ENCODE measurements at regions not wholly inside any gene's neighbourhood (a gene's known extent, or its start where the extent isn't known, plus 50 kb on each side); places are given as distances from the start of the nearest gene placed in this dataset.

DNA sequence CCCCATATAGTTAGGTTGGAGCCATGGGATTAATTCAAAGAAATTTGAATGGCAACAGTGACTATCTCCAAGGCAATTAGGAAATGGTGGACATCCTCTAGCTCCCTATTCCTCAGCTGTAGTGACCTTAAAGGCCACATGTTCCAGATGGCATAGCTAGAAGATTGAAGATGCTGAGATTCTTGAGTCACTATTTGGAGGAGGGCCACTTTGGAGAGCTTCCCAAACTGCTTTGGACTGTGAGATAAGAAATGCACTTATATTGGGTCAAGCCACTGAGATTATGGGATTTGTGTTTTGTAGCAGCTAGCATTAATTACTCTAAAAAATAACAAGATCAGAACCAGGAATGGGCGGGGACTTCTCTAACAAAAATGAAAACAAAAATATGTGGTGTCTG is 636.2 kb upstream of the CCNG1 start:
- TF ChIP-seq GATA3 (IDR thresholded peaks at IDR 0.05; ENCODE audit: low read depth, low read length) (no peak), GATA2 (IDR thresholded peaks at IDR 0.05; ENCODE audit: low read depth, low read length) (no peak)

DNA sequence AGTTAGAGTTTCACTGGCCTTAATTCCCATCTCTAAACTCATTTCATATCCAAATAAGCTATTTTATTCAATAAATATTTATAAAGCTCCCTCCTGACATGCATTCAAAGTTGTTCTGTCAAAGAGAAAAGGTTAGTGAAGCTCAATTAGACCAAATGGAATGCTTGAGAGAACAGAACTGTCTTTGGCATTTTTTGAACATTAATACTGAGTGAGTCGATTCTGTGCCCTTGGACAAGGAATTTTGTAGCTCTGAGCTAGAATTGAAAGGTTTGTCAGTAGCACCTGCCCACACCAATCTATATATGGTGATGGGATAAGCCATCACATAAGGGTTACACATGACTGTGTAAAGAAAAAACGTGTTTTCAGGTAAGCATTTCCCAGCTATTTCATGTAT is 631.2 kb upstream of the CCNG1 start:
- TF ChIP-seq GATA2 (IDR thresholded peaks at IDR 0.05; ENCODE audit: low read depth, low read length) = no peak
- no peak for TF ChIP-seq GATA3 (IDR thresholded peaks at IDR 0.05; ENCODE audit: low read depth, low read length)

DNA sequence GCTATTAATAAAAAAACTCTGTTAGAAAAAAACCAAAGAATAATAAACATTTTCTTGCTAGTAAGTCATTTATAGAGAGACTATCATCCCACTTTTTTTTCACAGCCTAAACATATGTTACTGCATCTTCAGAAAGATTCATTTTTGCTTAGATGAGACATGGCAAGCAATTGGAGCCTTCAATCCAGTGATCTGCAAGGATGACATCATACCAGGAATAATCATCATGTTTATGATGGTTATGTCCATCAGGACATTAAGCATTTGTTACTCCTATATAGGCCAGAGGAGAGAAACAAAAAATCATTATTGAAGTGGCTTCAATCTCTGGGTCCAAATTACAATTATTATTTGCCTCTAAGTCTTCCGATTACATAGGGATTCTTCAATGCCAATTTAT is 626.3 kb upstream of the CCNG1 start:
- TF ChIP-seq GATA2 (IDR thresholded peaks at IDR 0.05; ENCODE audit: low read depth, low read length) (no peak), GATA3 (IDR thresholded peaks at IDR 0.05; ENCODE audit: low read depth, low read length) (no peak)

DNA sequence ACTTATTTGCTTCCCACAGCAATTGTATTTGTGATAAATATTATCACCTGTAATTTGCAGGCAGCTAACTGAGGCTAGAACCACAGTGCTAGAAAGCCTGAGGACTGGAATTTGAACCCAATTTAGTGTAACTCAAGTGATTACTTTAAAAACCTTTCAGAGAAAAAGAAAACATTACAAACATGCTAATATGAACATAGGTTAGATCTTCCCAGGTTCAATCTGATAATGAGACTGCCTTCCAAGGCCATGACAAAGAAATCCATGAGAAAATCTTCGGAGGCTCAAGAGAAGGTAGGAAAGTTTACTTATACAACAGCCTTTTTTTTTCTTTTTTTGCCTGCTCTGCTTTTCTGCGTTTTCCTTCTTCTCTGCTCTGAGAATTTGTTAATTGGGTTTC is 620.6 kb upstream of the CCNG1 start:
- TF ChIP-seq GATA2 (IDR thresholded peaks at IDR 0.05; ENCODE audit: low read depth, low read length) (no peak), GATA3 (IDR thresholded peaks at IDR 0.05; ENCODE audit: low read depth, low read length) (no peak)

DNA sequence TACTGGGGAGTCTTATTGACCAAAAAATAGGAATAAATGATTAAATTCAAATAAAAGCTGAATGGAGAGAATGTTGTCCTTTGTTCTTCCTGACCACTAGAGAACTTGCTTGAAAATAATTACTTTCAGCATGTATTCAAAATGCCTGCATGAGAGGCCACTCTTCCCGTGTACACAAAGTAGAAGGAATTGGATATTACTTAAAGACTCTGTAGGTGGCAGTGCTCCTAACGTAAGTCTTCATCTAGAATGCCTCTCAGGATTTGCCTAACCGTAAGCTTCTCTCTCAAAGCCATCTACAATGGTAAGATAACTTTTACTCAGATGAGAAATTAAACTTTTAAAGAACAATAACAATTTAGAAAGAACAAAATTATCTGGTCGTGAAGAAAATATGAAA is 620.0 kb upstream of the CCNG1 start:
- TF ChIP-seq GATA3 (IDR thresholded peaks at IDR 0.05; ENCODE audit: low read depth, low read length) (no peak), GATA2 (IDR thresholded peaks at IDR 0.05; ENCODE audit: low read depth, low read length) (no peak)

DNA sequence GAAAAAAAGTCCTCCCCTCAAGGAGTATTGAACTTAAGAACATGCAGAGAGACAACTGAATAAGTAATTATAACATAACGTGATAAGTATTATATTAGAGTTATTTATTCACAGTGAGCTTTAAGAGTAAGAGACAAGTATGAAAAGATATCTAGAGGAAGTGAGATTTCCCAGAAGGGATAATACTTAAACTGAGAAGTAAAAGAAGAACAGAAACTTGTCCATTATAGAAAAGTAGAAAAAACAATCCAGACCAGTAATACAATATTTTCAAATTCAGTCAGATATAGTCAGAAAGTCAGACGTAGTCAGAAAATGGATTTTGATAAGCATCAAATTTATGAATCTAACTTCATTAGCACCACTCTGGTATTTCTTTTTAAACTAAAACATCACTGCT is 613.0 kb upstream of the CCNG1 start:
- no peak for TF ChIP-seq GATA2 (IDR thresholded peaks at IDR 0.05; ENCODE audit: low read depth, low read length)
- no peak for TF ChIP-seq GATA3 (IDR thresholded peaks at IDR 0.05; ENCODE audit: low read depth, low read length)

DNA sequence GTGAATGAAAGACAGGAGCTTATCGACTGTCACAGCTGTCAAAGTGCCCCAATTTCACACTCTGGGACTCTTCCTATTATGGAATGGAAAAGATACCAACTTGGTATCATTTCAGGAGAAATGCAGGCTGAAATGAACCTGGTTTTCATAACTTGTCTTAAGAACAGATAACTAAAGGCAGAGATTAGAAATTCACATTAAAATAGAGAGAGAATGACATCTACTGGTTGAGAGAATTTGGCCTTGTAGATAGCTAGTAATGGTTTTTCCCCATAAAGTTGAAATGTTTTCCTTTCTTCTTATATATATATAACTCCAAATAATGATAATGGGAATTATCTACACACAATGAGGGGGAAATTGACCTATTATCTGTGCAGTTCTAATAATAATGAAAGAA is 600.2 kb upstream of the CCNG1 start:
- TF ChIP-seq GATA3 (IDR thresholded peaks at IDR 0.05; ENCODE audit: low read depth, low read length) (no peak), GATA2 (IDR thresholded peaks at IDR 0.05; ENCODE audit: low read depth, low read length) (no peak)

DNA sequence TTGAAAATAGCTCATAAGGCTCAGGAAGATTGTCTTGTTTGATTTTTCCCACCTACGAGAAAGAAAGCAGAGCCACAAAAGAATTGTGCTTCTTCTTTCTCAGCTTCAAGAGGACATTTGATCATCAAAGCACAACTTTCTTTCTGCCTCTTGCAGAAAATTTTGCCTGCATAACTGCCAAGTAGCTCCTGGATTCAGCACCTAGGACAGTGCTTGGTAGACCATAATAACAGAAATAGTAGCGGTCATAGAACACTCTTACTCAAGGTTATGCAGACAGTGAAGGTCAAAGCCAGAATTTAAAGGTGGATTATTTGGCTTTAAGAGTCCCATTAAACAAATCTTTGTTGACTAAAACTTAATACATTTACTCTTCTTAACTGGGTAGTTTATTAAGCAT is 594.7 kb upstream of the CCNG1 start:
- TF ChIP-seq GATA2 (IDR thresholded peaks at IDR 0.05; ENCODE audit: low read depth, low read length) = no peak
- TF ChIP-seq GATA3 (IDR thresholded peaks at IDR 0.05; ENCODE audit: low read depth, low read length) = no peak

DNA sequence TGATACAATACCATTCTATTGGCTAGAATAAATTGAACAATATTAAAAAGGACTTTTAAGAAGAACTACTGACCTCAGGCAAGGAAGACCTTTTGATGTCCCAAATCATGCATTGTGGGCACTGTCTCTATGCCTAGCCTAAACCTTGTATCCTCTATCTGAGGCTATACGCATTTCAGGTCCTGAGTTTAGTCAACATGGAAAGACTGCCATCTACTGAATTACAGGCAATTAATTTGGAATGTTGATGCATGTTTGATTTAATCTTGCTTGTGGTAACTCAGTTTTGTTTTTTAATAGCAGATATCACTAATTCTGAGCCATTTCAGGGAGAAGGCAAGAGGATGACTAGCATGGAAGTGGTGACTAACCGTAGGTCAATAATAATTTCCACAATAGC is 585.3 kb upstream of the CCNG1 start:
- no peak for TF ChIP-seq GATA3 (IDR thresholded peaks at IDR 0.05; ENCODE audit: low read depth, low read length)
- no peak for TF ChIP-seq GATA2 (IDR thresholded peaks at IDR 0.05; ENCODE audit: low read depth, low read length)

DNA sequence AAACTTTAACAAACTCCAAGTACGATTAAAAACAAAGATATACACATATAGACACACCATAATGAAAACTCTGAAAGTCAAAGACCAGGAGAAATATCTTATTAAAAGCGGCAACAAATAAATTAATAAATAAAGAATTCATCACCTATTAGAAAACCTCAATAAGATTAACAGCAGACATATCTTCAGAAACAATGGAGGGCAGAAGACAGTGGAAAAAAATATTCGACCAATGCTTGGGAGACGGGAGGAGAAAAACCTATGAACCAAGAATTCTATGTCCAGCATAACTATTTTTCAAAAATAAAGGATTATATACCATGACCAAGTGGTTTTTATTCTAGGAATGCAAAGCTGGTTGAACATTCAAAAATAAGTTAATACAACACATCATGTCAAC is 578.6 kb upstream of the CCNG1 start:
- TF ChIP-seq GATA2 (IDR thresholded peaks at IDR 0.05; ENCODE audit: low read depth, low read length) (no peak), GATA3 (IDR thresholded peaks at IDR 0.05; ENCODE audit: low read depth, low read length) (no peak)

DNA sequence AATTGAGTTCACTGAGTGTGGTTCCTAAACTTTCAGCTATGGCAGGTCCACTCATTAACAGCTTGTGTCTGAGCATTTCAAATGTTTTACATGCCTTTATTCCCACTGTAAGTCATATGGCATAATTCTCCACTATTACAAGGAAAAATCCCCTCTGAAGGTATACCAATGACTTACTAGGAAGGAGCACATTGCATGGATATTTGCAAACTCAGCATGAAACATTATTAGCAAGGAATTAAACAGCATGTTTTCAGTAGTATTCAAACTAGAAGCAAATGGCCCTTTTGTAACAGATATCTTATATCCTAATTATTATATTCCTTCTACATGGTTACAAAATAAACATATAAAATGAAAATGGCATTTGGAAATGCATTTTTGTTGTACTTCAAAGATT is 566.4 kb upstream of the CCNG1 start:
- no peak for TF ChIP-seq GATA2 (IDR thresholded peaks at IDR 0.05; ENCODE audit: low read depth, low read length)
- TF ChIP-seq GATA3 (IDR thresholded peaks at IDR 0.05; ENCODE audit: low read depth, low read length) = no peak

DNA sequence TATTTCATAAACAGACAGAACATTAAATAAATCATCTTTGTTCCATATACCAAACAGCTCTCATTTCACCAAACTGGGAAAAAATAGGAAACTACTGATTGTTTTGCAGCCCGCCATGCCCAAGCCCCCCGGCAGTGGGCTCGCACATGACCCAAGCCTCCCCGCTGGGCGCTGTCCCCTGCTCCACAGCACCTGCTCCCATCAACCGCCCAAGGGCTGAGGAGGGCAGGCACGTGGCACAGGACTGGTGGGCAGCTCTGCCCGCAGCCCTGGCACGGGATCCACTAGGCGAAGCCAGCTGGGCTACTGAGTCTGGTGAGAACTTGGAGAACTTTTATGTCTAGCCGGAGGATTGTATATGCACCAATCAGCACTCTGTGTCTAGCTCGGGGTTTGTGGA is 554.8 kb upstream of the CCNG1 start:
- TF ChIP-seq GATA3 (IDR thresholded peaks at IDR 0.05; ENCODE audit: low read depth, low read length) (no peak), GATA2 (IDR thresholded peaks at IDR 0.05; ENCODE audit: low read depth, low read length) (no peak)

DNA sequence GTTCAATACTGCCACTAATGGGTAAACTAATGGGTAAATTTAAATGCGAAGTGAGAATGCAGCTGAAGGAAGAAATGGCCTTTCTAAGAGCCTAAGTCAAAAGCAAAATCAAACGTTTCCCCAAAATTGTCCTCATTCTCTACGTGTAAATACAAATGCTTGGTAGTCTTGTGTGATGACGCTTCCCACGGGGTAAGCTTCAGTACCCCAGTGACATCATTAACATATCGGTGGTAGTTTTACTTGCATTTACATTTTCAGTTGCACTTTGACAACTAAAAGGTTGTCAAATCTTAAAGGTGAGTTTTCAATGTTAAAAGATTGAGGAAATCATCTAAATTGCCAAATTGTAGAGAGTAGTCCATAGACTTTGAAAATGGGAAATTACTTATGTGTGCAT is 550.7 kb upstream of the CCNG1 start:
- TF ChIP-seq GATA2 (IDR thresholded peaks at IDR 0.05; ENCODE audit: low read depth, low read length) = no peak
- TF ChIP-seq GATA3 (IDR thresholded peaks at IDR 0.05; ENCODE audit: low read depth, low read length) = no peak

DNA sequence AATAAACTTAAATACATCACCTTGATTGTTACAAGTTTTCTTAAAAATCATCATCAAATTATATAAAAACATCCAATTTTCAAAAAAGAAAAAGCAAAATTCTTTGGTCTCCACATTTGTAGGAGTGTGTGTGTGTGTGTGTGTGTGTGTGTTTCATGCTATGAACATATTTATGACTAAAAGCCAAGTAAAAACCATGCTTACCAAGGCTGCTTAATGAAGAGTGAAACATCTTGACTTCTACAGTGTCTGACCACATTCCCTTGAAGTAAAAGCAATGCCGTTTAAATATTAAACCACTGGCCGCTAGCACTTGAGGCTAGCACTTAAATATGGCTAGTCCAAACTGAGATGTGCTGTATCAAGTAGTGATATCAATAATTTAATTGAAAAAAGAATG is 549.1 kb upstream of the CCNG1 start:
- TF ChIP-seq GATA2 (IDR thresholded peaks at IDR 0.05; ENCODE audit: low read depth, low read length) (no peak), GATA3 (IDR thresholded peaks at IDR 0.05; ENCODE audit: low read depth, low read length) (no peak)

DNA sequence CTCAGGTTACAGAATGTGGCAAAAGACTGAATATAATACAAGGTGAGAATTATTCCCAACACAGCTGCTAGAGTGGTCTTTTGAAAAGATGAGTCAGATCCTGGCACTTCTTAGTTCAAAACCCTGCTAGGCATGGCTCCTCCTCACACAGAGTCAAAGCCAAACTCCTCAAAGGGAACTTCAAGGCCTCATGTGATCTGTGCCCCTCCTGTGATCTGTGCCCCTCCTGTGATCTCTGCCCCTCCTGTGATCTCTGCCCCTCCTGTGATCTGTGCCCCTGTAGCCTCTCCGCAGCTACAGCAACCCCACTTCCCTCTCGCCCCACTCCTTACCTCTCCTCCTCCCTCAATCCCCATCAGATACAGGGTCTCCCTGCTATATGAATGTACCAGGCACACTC is 525.5 kb upstream of the CCNG1 start:
- TF ChIP-seq GATA3 (IDR thresholded peaks at IDR 0.05; ENCODE audit: low read depth, low read length) = no peak
- no peak for TF ChIP-seq GATA2 (IDR thresholded peaks at IDR 0.05; ENCODE audit: low read depth, low read length)

DNA sequence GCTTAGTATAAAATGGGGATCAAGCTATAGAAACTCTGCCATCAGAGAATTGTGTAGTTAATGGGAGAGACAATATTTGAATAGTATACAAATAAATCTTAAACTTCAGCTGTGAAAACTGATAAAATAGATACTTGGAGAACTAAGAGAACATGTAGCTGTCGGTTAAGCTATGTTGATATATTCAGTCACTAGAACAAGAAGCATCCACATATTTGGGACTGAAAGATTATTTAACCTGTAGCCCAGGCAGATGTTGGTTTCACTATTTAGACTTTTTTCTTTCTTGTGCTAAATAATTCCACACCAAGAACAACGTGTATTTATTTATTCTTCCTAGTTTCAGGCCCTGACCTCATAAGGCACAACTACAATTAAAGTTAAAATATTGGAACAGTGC is 521.0 kb upstream of the CCNG1 start:
- TF ChIP-seq GATA3 (IDR thresholded peaks at IDR 0.05; ENCODE audit: low read depth, low read length) (no peak), GATA2 (IDR thresholded peaks at IDR 0.05; ENCODE audit: low read depth, low read length) (no peak)

Data from SH-SY5Y (cell line).